ENCODE measurements at regions not wholly inside any gene's neighbourhood (a gene's known extent, or its start where the extent isn't known, plus 50 kb on each side); places are given as distances from the start of the nearest gene placed in this dataset.

GRCh38 chr4:98746936-98747335 lies 88.5 kb upstream of the TSPAN5 start:
- TF ChIP-seq CTCF (optimal IDR thresholded peaks at IDR 0.05 in 1 of 3, IDR thresholded peaks at IDR 0.05 in 1 of 3, conservative IDR thresholded peaks at IDR 0.05 in 1 of 3; ENCODE audit: extremely low read depth in 1 of 3, insufficient read depth in 2 of 3, low read length in 3 of 3) = no peak
- TF ChIP-seq EZH2 (IDR thresholded peaks at IDR 0.05; ENCODE audit: low read length) = no peak
